ENCODE measurements at regions not wholly inside any gene's neighbourhood (a gene's known extent, or its start where the extent isn't known, plus 50 kb on each side); places are given as distances from the start of the nearest gene placed in this dataset.

DNA sequence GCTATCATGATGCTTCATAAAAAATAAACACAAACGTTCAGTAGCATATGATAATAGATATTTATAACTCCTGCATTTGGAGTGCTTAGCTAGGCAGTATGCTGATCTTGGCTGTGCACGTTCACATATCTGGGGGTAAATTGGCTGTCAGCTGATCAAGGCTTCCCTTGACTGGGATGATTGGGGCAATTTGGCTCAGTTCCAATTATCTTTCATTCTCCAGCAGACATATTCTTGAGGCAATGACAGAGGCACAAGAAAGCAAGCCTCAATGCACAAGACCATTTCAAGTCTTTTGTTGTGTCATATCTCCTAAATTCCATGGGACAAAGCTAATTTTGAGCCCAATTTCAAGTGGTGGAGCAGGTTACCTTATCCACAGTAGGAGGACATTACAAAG, 142.0 kb downstream of the DLEU7 start:
- no peak for TF ChIP-seq EP300 (IDR thresholded peaks at IDR 0.05)
- no peak for TF ChIP-seq POLR2A (IDR thresholded peaks at IDR 0.05)
- TF ChIP-seq, protein P1, sequence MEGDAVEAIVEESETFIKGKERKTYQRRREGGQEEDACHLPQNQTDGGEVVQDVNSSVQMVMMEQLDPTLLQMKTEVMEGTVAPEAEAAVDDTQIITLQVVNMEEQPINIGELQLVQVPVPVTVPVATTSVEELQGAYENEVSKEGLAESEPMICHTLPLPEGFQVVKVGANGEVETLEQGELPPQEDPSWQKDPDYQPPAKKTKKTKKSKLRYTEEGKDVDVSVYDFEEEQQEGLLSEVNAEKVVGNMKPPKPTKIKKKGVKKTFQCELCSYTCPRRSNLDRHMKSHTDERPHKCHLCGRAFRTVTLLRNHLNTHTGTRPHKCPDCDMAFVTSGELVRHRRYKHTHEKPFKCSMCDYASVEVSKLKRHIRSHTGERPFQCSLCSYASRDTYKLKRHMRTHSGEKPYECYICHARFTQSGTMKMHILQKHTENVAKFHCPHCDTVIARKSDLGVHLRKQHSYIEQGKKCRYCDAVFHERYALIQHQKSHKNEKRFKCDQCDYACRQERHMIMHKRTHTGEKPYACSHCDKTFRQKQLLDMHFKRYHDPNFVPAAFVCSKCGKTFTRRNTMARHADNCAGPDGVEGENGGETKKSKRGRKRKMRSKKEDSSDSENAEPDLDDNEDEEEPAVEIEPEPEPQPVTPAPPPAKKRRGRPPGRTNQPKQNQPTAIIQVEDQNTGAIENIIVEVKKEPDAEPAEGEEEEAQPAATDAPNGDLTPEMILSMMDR (IDR thresholded peaks at IDR 0.05), result no peak
- no peak for TF ChIP-seq POLR2AphosphoS5 (IDR thresholded peaks at IDR 0.05)
